GM21447 (cell line): ENCODE measurements at regions not wholly inside any gene's neighbourhood (a gene's known extent, or its start where the extent isn't known, plus 50 kb on each side); places are given as distances from the start of the nearest gene placed in this dataset.
"Not testable (repeated sequence)": the region's sequence is repeated elsewhere in the genome, so short reads cannot be mapped to it uniquely, and the experiment has no call there.

Experiments
- ATAC-seq: cut with Tn5 transposase; IDR thresholded peaks from one replicate; pipeline ENCODE4 v1.9.1; 2021; ENCODE audit not compliant: unreplicated experiment

- no peak for ATAC-seq
Measured at GRCh38 chr9:113664181-113664875, 200.8 kb downstream of the RGS3 start.

- no peak for ATAC-seq
Measured at GRCh38 chr9:113665064-113665463, 201.5 kb downstream of the RGS3 start.

- ATAC-seq, result no peak
Measured at GRCh38 chr9:113665756-113666155, 202.2 kb downstream of the RGS3 start.

- no peak for ATAC-seq
Measured at GRCh38 chr9:113668061-113668460, 204.5 kb downstream of the RGS3 start.

GRCh38 chr9:113669522-113670115 lies 206.1 kb downstream of the RGS3 start:
- no peak for ATAC-seq

- ATAC-seq, result no peak
Measured at GRCh38 chr9:113673726-113674125, 202.4 kb upstream of the ZNF618 start.

GRCh38 chr9:113674436-113674835 lies 201.7 kb upstream of the ZNF618 start:
- no peak for ATAC-seq

GRCh38 chr9:113675475-113675941 lies 200.6 kb upstream of the ZNF618 start:
- no peak for ATAC-seq

GRCh38 chr9:113677057-113677456 lies 199.1 kb upstream of the ZNF618 start:
- no peak for ATAC-seq

- ATAC-seq, result no peak
Measured at GRCh38 chr9:113677569-113677968, 198.5 kb upstream of the ZNF618 start.

- ATAC-seq, result no peak
Measured at GRCh38 chr9:113678119-113678858, 197.8 kb upstream of the ZNF618 start.

GRCh38 chr9:113678859-113679256 lies 197.3 kb upstream of the ZNF618 start:
- ATAC-seq, result no peak

- no peak for ATAC-seq
Measured at GRCh38 chr9:113682297-113682771, 193.8 kb upstream of the ZNF618 start.

- ATAC-seq, result not testable (repeated sequence)
Measured at GRCh38 chr9:113685636-113686035, 190.5 kb upstream of the ZNF618 start.

- no peak for ATAC-seq
Measured at GRCh38 chr9:113687107-113687679, 188.9 kb upstream of the ZNF618 start.

- ATAC-seq, result no peak
Measured at GRCh38 chr9:113687680-113688371, 188.3 kb upstream of the ZNF618 start.

- ATAC-seq, result no peak
Measured at GRCh38 chr9:113690055-113690740, 185.9 kb upstream of the ZNF618 start.

- no peak for ATAC-seq
Measured at GRCh38 chr9:113692256-113692655, 183.9 kb upstream of the ZNF618 start.

- ATAC-seq, result no peak
Measured at GRCh38 chr9:113694912-113695311, 181.2 kb upstream of the ZNF618 start.

GRCh38 chr9:113695440-113695851 lies 180.7 kb upstream of the ZNF618 start:
- ATAC-seq, result no peak
